Stomach (tissue), 8 donors: ENCODE measurements at regions not wholly inside any gene's neighbourhood (a gene's known extent, or its start where the extent isn't known, plus 50 kb on each side); places are given as distances from the start of the nearest gene placed in this dataset.
"Not testable (repeated sequence)": the region's sequence is repeated elsewhere in the genome, so short reads cannot be mapped to it uniquely, and the experiment has no call there.

Source experiments
- DNase-seq, 2 donors: peaks; one replicate each; pipeline versions ENCODE4 v3.0.0 to v3.0.0-alpha.2; 2013 to 2019
- H3K27ac ChIP-seq, 5 donors: fragments of 200-600 bp in 4 of 5; sonication (generic) in 4 of 5; one replicate each; pipeline ENCODE4 v1.5.1; 2013 to 2019; ENCODE audit warnings: mild to moderate bottlenecking in 1 of 5, moderate library complexity in 1 of 5
- H3K27me3 ChIP-seq, 3 donors: fragments of 200-600 bp; sonication (generic); one replicate each; pipeline ENCODE4 v1.5.1; 2017 to 2019; ENCODE audit warnings: mixed run types in 1 of 3
- H3K36me3 ChIP-seq, 4 donors: fragments of 200-600 bp; sonication (generic); 1 replicate in 3 of 4; 2 replicates in 1 of 4; pipeline ENCODE4 v1.5.1; 2016 to 2019
- H3K4me1 ChIP-seq, 4 donors: fragments of 200-600 bp; sonication (generic); one replicate each; pipeline ENCODE4 v1.5.1; 2016 to 2019
- H3K4me3 ChIP-seq, 4 donors: fragments of 200-600 bp; sonication (generic) in 3 of 4; one replicate each; pipeline ENCODE4 v1.5.1; 2016 to 2019; ENCODE audit warnings: mild to moderate bottlenecking in 1 of 4
- H3K9me3 ChIP-seq, 4 donors: fragments of 200-600 bp; sonication (generic); one replicate each; pipeline ENCODE4 v1.5.1; 2016 to 2019
- EP300 ChIP-seq: sonication (generic); formaldehyde crosslinking; IDR thresholded peaks from one replicate; pipeline ENCODE4 v1.6.1; 2017; ENCODE audit warnings: antibody characterized with exemption
- POLR2A ChIP-seq, 4 donors: fragments of 450-650 bp; IDR thresholded peaks; one replicate each; pipeline ENCODE4 v1.6.1; 2016; ENCODE audit warnings: antibody characterized with exemption in 4 of 4, control low read depth in 2 of 4, mild to moderate bottlenecking in 1 of 4, moderate library complexity in 1 of 4
- POLR2AphosphoS5 ChIP-seq, 3 donors: sonication (generic); formaldehyde crosslinking; IDR thresholded peaks; one replicate each; pipeline ENCODE4 v1.6.1; 2016; ENCODE audit warnings: antibody characterized with exemption in 3 of 3
- WGBS, 5 donors: extraction: QIAGEN DNeasy Blood & Tissue Kit in 3 of 5; methylation state at CpG; one replicate each; pipeline versions ENCODE4 v1.1.5 to v1.1.7; 2013 to 2018; 5-methylcytosine and 5-hydroxymethylcytosine counted together
- intact Hi-C: fragments of 100-400 bp; cut with DNase I; formaldehyde crosslinking; loops from one replicate; pipeline ENCODE4 v1.15.1; 2023; ENCODE audit warnings: low total_unique reads
- TF ChIP-seq, protein P1 (sequence below), 7 experiments: fragments of 450-650 bp in 4 of 7; fragments of 200-600 bp in 3 of 7; sonication (generic) in 3 of 7; IDR thresholded peaks; one replicate each; pipeline ENCODE4 v1.5.1; 2016 to 2019; ENCODE audit warnings: antibody characterized with exemption in 7 of 7, control low read depth in 2 of 7, mild to moderate bottlenecking in 1 of 7
- donor health status: healthy with polysubstance abuse.
- donor health status: Bipolar disorder and iron deficiency.
- donor health status: healthy.

DNA sequence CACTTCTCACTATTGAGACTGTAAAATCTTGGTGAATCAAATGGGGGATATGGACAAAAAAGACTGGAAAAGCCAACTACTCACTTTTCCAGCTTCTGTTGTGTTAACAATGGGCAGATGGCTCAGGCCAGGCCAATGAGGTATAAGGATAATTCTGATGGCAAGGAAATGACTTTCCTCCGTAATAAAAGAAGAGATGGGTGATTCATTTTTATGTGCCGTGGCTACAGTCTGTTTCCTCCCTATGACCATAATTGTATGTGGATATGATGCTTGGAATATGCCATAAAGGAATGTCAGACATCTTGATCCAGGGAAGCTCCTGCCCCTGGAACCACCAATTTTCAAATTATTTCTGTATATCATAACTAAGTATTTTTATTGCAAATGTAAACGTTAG, 406.8 kb downstream of the CCDC85A start:
- intact Hi-C loops: no loop called here
- no peaks in the 10 kb centered on the region for H3K9me3 ChIP-seq
- no peaks in the 10 kb centered on the region for H3K4me1 ChIP-seq
- H3K4me3 ChIP-seq: no peak overlapping the region
- no peaks in the 10 kb centered on the region for H3K27me3 ChIP-seq
- WGBS, 5 donors: 45 to 82% (median 55%) methylated on average over 3 of the region's 3 CpGs
- TF ChIP-seq, protein P1, sequence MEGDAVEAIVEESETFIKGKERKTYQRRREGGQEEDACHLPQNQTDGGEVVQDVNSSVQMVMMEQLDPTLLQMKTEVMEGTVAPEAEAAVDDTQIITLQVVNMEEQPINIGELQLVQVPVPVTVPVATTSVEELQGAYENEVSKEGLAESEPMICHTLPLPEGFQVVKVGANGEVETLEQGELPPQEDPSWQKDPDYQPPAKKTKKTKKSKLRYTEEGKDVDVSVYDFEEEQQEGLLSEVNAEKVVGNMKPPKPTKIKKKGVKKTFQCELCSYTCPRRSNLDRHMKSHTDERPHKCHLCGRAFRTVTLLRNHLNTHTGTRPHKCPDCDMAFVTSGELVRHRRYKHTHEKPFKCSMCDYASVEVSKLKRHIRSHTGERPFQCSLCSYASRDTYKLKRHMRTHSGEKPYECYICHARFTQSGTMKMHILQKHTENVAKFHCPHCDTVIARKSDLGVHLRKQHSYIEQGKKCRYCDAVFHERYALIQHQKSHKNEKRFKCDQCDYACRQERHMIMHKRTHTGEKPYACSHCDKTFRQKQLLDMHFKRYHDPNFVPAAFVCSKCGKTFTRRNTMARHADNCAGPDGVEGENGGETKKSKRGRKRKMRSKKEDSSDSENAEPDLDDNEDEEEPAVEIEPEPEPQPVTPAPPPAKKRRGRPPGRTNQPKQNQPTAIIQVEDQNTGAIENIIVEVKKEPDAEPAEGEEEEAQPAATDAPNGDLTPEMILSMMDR (IDR thresholded peaks at IDR 0.05): no peak
- no peak for TF ChIP-seq EP300
- no peak for TF ChIP-seq POLR2AphosphoS5 (IDR thresholded peaks at IDR 0.05)
- no peak for TF ChIP-seq POLR2A (IDR thresholded peaks at IDR 0.05)
- DNase-seq: no peak
- no peaks in the 10 kb centered on the region for H3K36me3 ChIP-seq
- H3K27ac ChIP-seq: no peak overlapping the region

DNA sequence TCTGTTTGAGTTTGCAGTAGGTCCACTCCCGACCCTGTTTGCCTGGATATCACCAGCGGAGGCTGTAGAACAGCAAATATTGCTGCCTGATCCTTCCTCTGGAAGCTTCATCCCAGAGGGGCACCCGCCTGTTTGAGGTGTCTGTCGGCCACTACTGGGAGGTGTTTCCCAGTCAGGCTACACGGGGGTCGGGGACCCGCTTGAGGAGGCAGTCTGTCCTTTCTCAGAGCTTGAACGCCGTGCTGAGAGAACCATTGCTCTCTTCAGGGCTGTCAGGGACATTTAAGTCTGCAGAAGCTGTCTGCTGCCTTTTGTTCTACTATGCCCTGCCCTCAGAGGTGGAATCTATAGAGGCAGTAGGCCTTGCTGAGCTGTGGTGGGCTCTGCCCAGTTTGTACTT, 422.3 kb downstream of the CCDC85A start:
- H3K27ac ChIP-seq, H3K4me1 ChIP-seq, H3K9me3 ChIP-seq, intact Hi-C loops, H3K36me3 ChIP-seq, H3K27me3 ChIP-seq, DNase-seq, H3K4me3 ChIP-seq: not testable (repeated sequence)
- 68 to 82% (median 76%) methylated on average over 5 to 9 of the region's 9 CpGs for WGBS, 5 donors

DNA sequence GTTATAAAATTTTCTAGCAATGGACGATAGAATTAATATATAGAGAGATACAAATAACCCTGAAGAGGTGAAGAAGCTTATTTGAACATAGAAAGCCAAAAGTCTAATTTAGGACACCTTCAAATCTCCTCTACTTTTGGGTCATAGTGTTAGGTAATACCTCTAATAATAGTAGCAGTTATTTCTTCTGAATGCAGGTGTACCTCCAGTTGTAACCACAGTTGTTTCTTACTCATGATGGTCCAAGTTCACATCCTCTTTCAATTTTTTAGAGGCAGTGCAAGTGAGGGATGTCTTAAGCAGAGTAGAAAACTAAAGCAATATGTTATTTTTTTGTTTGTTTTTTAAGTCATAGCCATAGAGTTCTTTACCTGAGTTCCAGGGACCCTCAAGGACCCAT, 429.5 kb downstream of the CCDC85A start:
- intact Hi-C loops: no loop called here
- H3K9me3 ChIP-seq: no peaks in the 10 kb centered on the region
- no peak overlapping the region for H3K27ac ChIP-seq
- H3K27me3 ChIP-seq: no peaks in the 10 kb centered on the region
- H3K4me1 ChIP-seq: no peaks in the 10 kb centered on the region
- DNase-seq: no peak
- H3K36me3 ChIP-seq: no peaks in the 10 kb centered on the region
- 30 to 72% (median 62%) methylated on average over 1 of the region's 1 CpG for WGBS, 5 donors
- no peak overlapping the region for H3K4me3 ChIP-seq
- TF ChIP-seq POLR2A (IDR thresholded peaks at IDR 0.05) (no peak), EP300 (no peak), POLR2AphosphoS5 (IDR thresholded peaks at IDR 0.05) (no peak)
- TF ChIP-seq, protein P1 (IDR thresholded peaks at IDR 0.05): no peak

DNA sequence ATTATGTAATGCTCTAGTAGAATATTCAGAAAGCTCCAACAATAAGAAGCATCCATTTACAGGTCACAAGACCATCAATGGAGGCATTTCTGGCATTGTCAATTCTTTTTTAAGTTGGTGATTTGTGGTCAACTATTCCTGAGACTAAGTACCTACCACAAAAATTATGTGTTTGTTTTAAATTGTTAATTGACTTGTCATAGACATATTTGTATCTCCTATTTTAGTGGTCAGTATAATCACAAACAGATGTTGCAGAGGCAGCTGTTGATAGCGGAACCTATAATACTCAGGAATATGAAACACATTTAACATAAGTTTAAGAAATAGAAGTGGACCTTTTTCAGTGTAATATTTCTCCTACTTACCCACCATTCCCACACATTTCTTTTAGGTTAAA, 430.1 kb downstream of the CCDC85A start:
- intact Hi-C loops: no loop called here
- H3K36me3 ChIP-seq: no peaks in the 10 kb centered on the region
- H3K9me3 ChIP-seq: peaks cover 0 to 6% (median 0%) of the 10 kb centered on the region in 4 donors
- WGBS, 5 donors: 84 to 97% (median 93%) methylated on average over 1 of the region's 1 CpG
- no peak overlapping the region for H3K4me3 ChIP-seq
- no peak for TF ChIP-seq EP300
- TF ChIP-seq, protein P1 (IDR thresholded peaks at IDR 0.05): no peak
- no peak for TF ChIP-seq POLR2A (IDR thresholded peaks at IDR 0.05)
- no peak for TF ChIP-seq POLR2AphosphoS5 (IDR thresholded peaks at IDR 0.05)
- no peaks in the 10 kb centered on the region for H3K27me3 ChIP-seq
- no peaks in the 10 kb centered on the region for H3K4me1 ChIP-seq
- H3K27ac ChIP-seq: no peak overlapping the region
- DNase-seq: no peak

DNA sequence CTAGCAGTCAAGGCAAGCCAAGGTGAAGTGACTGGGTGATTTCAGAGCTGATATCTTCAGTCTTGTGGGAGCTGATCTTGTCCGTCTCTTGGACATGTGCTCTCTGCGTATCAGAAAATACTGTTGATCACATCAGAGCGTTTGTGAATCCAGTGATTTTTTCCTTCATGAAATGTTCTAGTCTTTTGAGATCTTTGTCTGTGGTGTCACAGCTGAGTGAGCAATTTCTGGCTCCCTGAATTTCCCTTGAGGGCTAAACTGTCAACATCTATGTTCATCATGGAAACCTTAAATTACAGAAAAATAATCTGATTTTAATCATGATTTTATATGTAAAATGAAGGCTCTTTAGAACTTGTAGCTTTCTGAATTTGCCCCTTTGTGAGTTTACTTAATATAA, 432.0 kb downstream of the CCDC85A start:
- Histone ChIP-seq H3K36me3 (no peaks in the 10 kb centered on the region), H3K4me1 (no peaks in the 10 kb centered on the region), H3K27ac (no peak overlapping the region), H3K27me3 (no peaks in the 10 kb centered on the region), H3K9me3 (peaks cover 0 to 6% (median 1%) of the 10 kb centered on the region in 4 donors), H3K4me3 (no peak overlapping the region)
- no peak for TF ChIP-seq EP300
- TF ChIP-seq, protein P1 (IDR thresholded peaks at IDR 0.05): no peak
- no peak for TF ChIP-seq POLR2AphosphoS5 (IDR thresholded peaks at IDR 0.05)
- no peak for TF ChIP-seq POLR2A (IDR thresholded peaks at IDR 0.05)
- DNase-seq: no peak
- 49 to 84% (median 63%) methylated on average over 3 of the region's 3 CpGs for WGBS, 5 donors
- intact Hi-C loops: no loop called here
